Panc1 (cell line): ENCODE measurements at regions not wholly inside any gene's neighbourhood (a gene's known extent, or its start where the extent isn't known, plus 50 kb on each side); places are given as distances from the start of the nearest gene placed in this dataset.

Source experiments
- ATAC-seq: fragments of 200-7000 bp; cut with Tn5 transposase; 2 replicates; pipeline ENCODE4 v1.9.1; 2020; ENCODE audit warnings: mild to moderate bottlenecking, moderate library complexity
- BruUV-seq: library from RNA; stranded (reverse); fragments of 400-500 nt; replicated peaks from 2 replicates; lab custom pipeline; 2021; lab: Mats Ljungman, UMichigan
- CTCF ChIA-PET: fragments of 300-600 bp; sonication (Branson Sonifier 250); formaldehyde crosslinking; loops from one replicate; lab custom pipeline; 2022; ENCODE audit warnings: antibody characterized with exemption; lab: Charles Lee
- POLR2A ChIA-PET: fragments of 300-600 bp; sonication (Branson Sonifier 250); formaldehyde crosslinking; loops from one replicate; lab custom pipeline; 2022; ENCODE audit warnings: antibody characterized with exemption; lab: Charles Lee
- DNase-seq: peaks from one replicate; pipeline ENCODE4 v3.0.0-alpha.2; 2010; ENCODE audit warnings: low read depth, low spot score
- H3K27ac ChIP-seq: 2 replicates; pipeline ENCODE4 v1.5.1; 2011; ENCODE audit warnings: mild to moderate bottlenecking, low read length, inconsistent platforms
- H3K27me3 ChIP-seq: fragments of 200-500 bp; sonication (Bioruptor generic); 2 replicates; pipeline ENCODE4 v1.6.0; 2014; ENCODE audit warnings: low read length, inconsistent platforms; ENCODE audit not compliant: control insufficient read depth, insufficient read depth
- H3K36me3 ChIP-seq: fragments of 200-500 bp; sonication (Bioruptor generic); 2 replicates; pipeline ENCODE4 v1.5.1; 2014; ENCODE audit warnings: inconsistent platforms, mild to moderate bottlenecking, low read length, moderate library complexity; ENCODE audit not compliant: control insufficient read depth, insufficient read depth
- H3K4me1 ChIP-seq: 2 replicates; pipeline ENCODE4 v1.5.1; 2011; ENCODE audit warnings: inconsistent platforms, mild to moderate bottlenecking, low read length, moderate library complexity; ENCODE audit not compliant: control insufficient read depth, insufficient read depth
- H3K4me3 ChIP-seq, 2 experiments: 2 replicates each; pipeline ENCODE4 v1.5.1; 2011 to 2012; ENCODE audit warnings: low read depth in 2 of 2, low read length in 2 of 2, mild to moderate bottlenecking in 2 of 2, inconsistent platforms in 1 of 2, moderate library complexity in 1 of 2
- H3K9me3 ChIP-seq: fragments of 200-500 bp; sonication (Bioruptor generic); 2 replicates; pipeline ENCODE4 v1.5.1; 2014; ENCODE audit warnings: low read depth, mild to moderate bottlenecking, inconsistent platforms, low read length, moderate library complexity; ENCODE audit not compliant: control insufficient read depth, insufficient read depth
- CTCF ChIP-seq: fragments of 450-650 bp; IDR thresholded peaks from 2 replicates; pipeline ENCODE4 v1.5.1; 2017; ENCODE audit warnings: mild to moderate bottlenecking
- POLR2AphosphoS5 ChIP-seq: IDR thresholded peaks from 2 replicates; pipeline ENCODE4 v1.6.1; 2012; ENCODE audit warnings: mild to moderate bottlenecking, low read depth, low read length, moderate library complexity
- REST ChIP-seq, 2 experiments: IDR thresholded peaks; 2 replicates each; pipeline ENCODE4 v1.6.1; 2011 to 2012; ENCODE audit warnings: low read depth in 2 of 2, control low read depth in 1 of 2, low read length in 1 of 2, mild to moderate bottlenecking in 1 of 2, moderate library complexity in 1 of 2; ENCODE audit not compliant: insufficient read depth in 1 of 2
- SIN3A ChIP-seq: IDR thresholded peaks from 2 replicates; pipeline ENCODE4 v1.6.1; 2012; ENCODE audit warnings: low read depth, mild to moderate bottlenecking, low read length, moderate library complexity, borderline replicate concordance; ENCODE audit not compliant: insufficient read depth
- TCF7L2 ChIP-seq: IDR thresholded peaks from 2 replicates; pipeline ENCODE4 v1.6.1; 2011; ENCODE audit warnings: mild to moderate bottlenecking, low read depth, low read length, inconsistent platforms
- in situ Hi-C: cut with HindIII; loops from 2 replicates; pipeline ENCODE4 v1.10.0; 2016; ENCODE audit warnings: low sequenced_read_pairs, low pct_unique_long_range_greater_than_20kb
- intact Hi-C: fragments of 100-400 bp; cut with micrococcal nuclease; formaldehyde crosslinking; loops from one replicate; pipeline ENCODE4 v1.10.0; 2022; ENCODE audit not compliant: unreplicated experiment

GRCh38 chr10:78600740-78601139 is 468.0 kb upstream of the ZMIZ1 start:
- no peaks in the 10 kb centered on the region for H3K9me3 ChIP-seq
- intact Hi-C loops (no loop called here), in situ Hi-C loops (no loop called here)
- DNase-seq, result no peak
- no peaks in the 10 kb centered on the region for H3K4me1 ChIP-seq
- ChIA-PET POLR2A (no interaction called here), CTCF (no interaction called here)
- no peaks in the 10 kb centered on the region for H3K36me3 ChIP-seq
- ATAC-seq, result no peak
- H3K27me3 ChIP-seq, result no peaks in the 10 kb centered on the region
- no peak overlapping the region for H3K4me3 ChIP-seq
- no peak overlapping the region for H3K27ac ChIP-seq
- no TSS peak for BruUV-seq
- TF ChIP-seq POLR2AphosphoS5 (no peak), SIN3A (no peak), REST (IDR thresholded peaks at IDR 0.05; ENCODE audit: insufficient read depth in 1 of 2, low read depth in 2 of 2, low read length in 1 of 2) (no peak), CTCF (no peak), TCF7L2 (no peak)

GRCh38 chr10:78602201-78602932 is 466.4 kb upstream of the ZMIZ1 start:
- TF ChIP-seq POLR2AphosphoS5, result no peak
- no peak for TF ChIP-seq TCF7L2
- no peak for TF ChIP-seq REST (IDR thresholded peaks at IDR 0.05; ENCODE audit: insufficient read depth in 1 of 2, low read depth in 2 of 2, low read length in 1 of 2)
- no peak for TF ChIP-seq CTCF
- no peak for TF ChIP-seq SIN3A
- Histone ChIP-seq H3K9me3 (no peaks in the 10 kb centered on the region), H3K27ac (no peak overlapping the region), H3K4me1 (no peaks in the 10 kb centered on the region), H3K36me3 (no peaks in the 10 kb centered on the region), H3K4me3 (no peak overlapping the region), H3K27me3 (no peaks in the 10 kb centered on the region)
- ChIA-PET POLR2A (no interaction called here), CTCF (no interaction called here)
- no peak for ATAC-seq
- no TSS peak for BruUV-seq
- no peak for DNase-seq
- in situ Hi-C loops, result no loop called here
- intact Hi-C loops, result no loop called here
